WI38 (cell line): ENCODE measurements at regions not wholly inside any gene's neighbourhood (a gene's known extent, or its start where the extent isn't known, plus 50 kb on each side); places are given as distances from the start of the nearest gene placed in this dataset.

Source experiments
- H3K4me3 ChIP-seq: 2 replicates; pipeline ENCODE4 v1.5.1; 2011; ENCODE audit warnings: low read depth, mild to moderate bottlenecking, control low read depth, low read length
- CTCF ChIP-seq: IDR thresholded peaks from 2 replicates; pipeline ENCODE4 v1.5.1; 2012; ENCODE audit warnings: low read depth, mild to moderate bottlenecking, control low read depth, low read length

GRCh38 chr9:20256284-20256948, 365.9 kb downstream of the MLLT3 start:
- TF ChIP-seq CTCF, result no peak

GRCh38 chr9:20255052-20255451, 367.2 kb downstream of the MLLT3 start:
- TF ChIP-seq CTCF, result no peak
- H3K4me3 ChIP-seq, result no peak overlapping the region

More at GRCh38 chr9:20256284-20256948, 365.9 kb downstream of the MLLT3 start:
- no peak overlapping the region for H3K4me3 ChIP-seq

- no peak for TF ChIP-seq CTCF
- H3K4me3 ChIP-seq, result no peak overlapping the region
Observed at GRCh38 chr9:20253635-20254034, 368.7 kb downstream of the MLLT3 start.

- no peak for TF ChIP-seq CTCF
- no peak overlapping the region for H3K4me3 ChIP-seq
Observed at GRCh38 chr9:20252778-20253177, 369.5 kb downstream of the MLLT3 start.

- no peak for TF ChIP-seq CTCF
- no peak overlapping the region for H3K4me3 ChIP-seq
Observed at GRCh38 chr9:20250791-20251190, 371.5 kb downstream of the MLLT3 start.

- no peak for TF ChIP-seq CTCF
- H3K4me3 ChIP-seq, result no peak overlapping the region
Observed at GRCh38 chr9:20244271-20244670, 378.0 kb downstream of the MLLT3 start.

GRCh38 chr9:20243841-20244240, 378.5 kb downstream of the MLLT3 start:
- H3K4me3 ChIP-seq, result no peak overlapping the region
- TF ChIP-seq CTCF, result no peak
